ENCODE measurements at regions not wholly inside any gene's neighbourhood (a gene's known extent, or its start where the extent isn't known, plus 50 kb on each side); places are given as distances from the start of the nearest gene placed in this dataset.

- Histone ChIP-seq H3K27ac (ENCODE audit: low read depth, low read length) (no peak overlapping the region), H3K4me3 (ENCODE audit: low read length) (no peak overlapping the region), H3K4me1 (ENCODE audit: control insufficient read depth in 2 of 2, insufficient read depth in 2 of 2, low read length in 2 of 2) (no peaks in the 10 kb centered on the region), H3K27me3 (ENCODE audit: control insufficient read depth in 2 of 2, insufficient read depth in 2 of 2, low read length in 2 of 2) (no peaks in the 10 kb centered on the region), H3K36me3 (ENCODE audit: control insufficient read depth in 2 of 3, insufficient read depth in 3 of 3, low read length in 3 of 3) (no peaks in the 10 kb centered on the region), H3K9me3 (ENCODE audit: control insufficient read depth in 2 of 3, low read length in 3 of 3) (no peaks in the 10 kb centered on the region)
- ChIA-PET CTCF (no interaction called here), POLR2A (no interaction called here)
- H3K36me3 Mint-ChIP-seq: no peaks in the 10 kb centered on the region
- no peaks in the 10 kb centered on the region for H3K27me3 Mint-ChIP-seq
- ATAC-seq (no peak), DNase-seq (no peak)
- intact Hi-C loops (cut with micrococcal nuclease): no loop called here
- H3K27ac Mint-ChIP-seq: no peak overlapping the region
- H3K4me1 Mint-ChIP-seq: no peaks in the 10 kb centered on the region
- H3K9me3 Mint-ChIP-seq: peaks cover 0 to 7% (median 0%) of the 10 kb centered on the region in 11 donors
- H3K4me3 Mint-ChIP-seq: no peak overlapping the region
Observed at GRCh38 chr2:6219906-6220305, 527.7 kb downstream of the SOX11 start.

GRCh38 chr2:6222296-6222695 lies 530.1 kb downstream of the SOX11 start:
- Mint-ChIP-seq H3K4me3 (no peak overlapping the region), H3K27me3 (peaks cover 0 to under 1% (median 0%) of the 10 kb centered on the region in 5 donors), H3K4me1 (no peaks in the 10 kb centered on the region), H3K27ac (no peak overlapping the region), H3K36me3 (no peaks in the 10 kb centered on the region), H3K9me3 (peaks cover 0 to 9% (median 4%) of the 10 kb centered on the region in 11 donors)
- intact Hi-C loops (cut with micrococcal nuclease): no loop called here
- H3K27ac ChIP-seq (ENCODE audit: low read depth, low read length): no peak overlapping the region
- no peaks in the 10 kb centered on the region for H3K9me3 ChIP-seq (ENCODE audit: control insufficient read depth in 2 of 3, low read length in 3 of 3)
- no peaks in the 10 kb centered on the region for H3K27me3 ChIP-seq (ENCODE audit: control insufficient read depth in 2 of 2, insufficient read depth in 2 of 2, low read length in 2 of 2)
- POLR2A ChIA-PET: no interaction called here
- H3K4me3 ChIP-seq (ENCODE audit: low read length): no peak overlapping the region
- no peaks in the 10 kb centered on the region for H3K36me3 ChIP-seq (ENCODE audit: control insufficient read depth in 2 of 3, insufficient read depth in 3 of 3, low read length in 3 of 3)
- DNase-seq (no peak), ATAC-seq (no peak)
- H3K4me1 ChIP-seq (ENCODE audit: control insufficient read depth in 2 of 2, insufficient read depth in 2 of 2, low read length in 2 of 2): no peaks in the 10 kb centered on the region
- CTCF ChIA-PET: no interaction called here

- no peak for ATAC-seq
- intact Hi-C loops (cut with micrococcal nuclease): no loop called here
Observed at GRCh38 chr2:6224267-6224666, 532.1 kb downstream of the SOX11 start.

GRCh38 chr2:6228251-6228650 lies 536.1 kb downstream of the SOX11 start:
- no peaks in the 10 kb centered on the region for H3K4me1 Mint-ChIP-seq
- H3K27me3 ChIP-seq (ENCODE audit: control insufficient read depth in 2 of 2, insufficient read depth in 2 of 2, low read length in 2 of 2): no peaks in the 10 kb centered on the region
- no peak overlapping the region for H3K27ac ChIP-seq (ENCODE audit: low read depth, low read length)
- no peaks in the 10 kb centered on the region for H3K36me3 Mint-ChIP-seq
- H3K9me3 Mint-ChIP-seq: peaks cover 0 to 15% (median 6%) of the 10 kb centered on the region in 11 donors
- H3K27me3 Mint-ChIP-seq: peaks cover 0 to 5% (median 0%) of the 10 kb centered on the region in 5 donors
- no peaks in the 10 kb centered on the region for H3K9me3 ChIP-seq (ENCODE audit: control insufficient read depth in 2 of 3, low read length in 3 of 3)
- intact Hi-C loops (cut with micrococcal nuclease): no loop called here
- CTCF ChIA-PET: no interaction called here
- no peaks in the 10 kb centered on the region for H3K4me1 ChIP-seq (ENCODE audit: control insufficient read depth in 2 of 2, insufficient read depth in 2 of 2, low read length in 2 of 2)
- ATAC-seq: no peak
- H3K27ac Mint-ChIP-seq: no peak overlapping the region
- H3K4me3 ChIP-seq (ENCODE audit: low read length): no peak overlapping the region
- H3K4me3 Mint-ChIP-seq: no peak overlapping the region
- POLR2A ChIA-PET: no interaction called here
- no peak for DNase-seq
- no peaks in the 10 kb centered on the region for H3K36me3 ChIP-seq (ENCODE audit: control insufficient read depth in 2 of 3, insufficient read depth in 3 of 3, low read length in 3 of 3)

More at GRCh38 chr2:6224267-6224666, 532.1 kb downstream of the SOX11 start:
- Mint-ChIP-seq H3K27ac (no peak overlapping the region), H3K36me3 (no peaks in the 10 kb centered on the region), H3K27me3 (peaks cover 0 to 5% (median 0%) of the 10 kb centered on the region in 5 donors), H3K4me1 (no peaks in the 10 kb centered on the region), H3K4me3 (no peak overlapping the region), H3K9me3 (peaks cover 0 to 10% (median 5%) of the 10 kb centered on the region in 11 donors)
- no peaks in the 10 kb centered on the region for H3K9me3 ChIP-seq (ENCODE audit: control insufficient read depth in 2 of 3, low read length in 3 of 3)
- CTCF ChIA-PET: no interaction called here
- H3K36me3 ChIP-seq (ENCODE audit: control insufficient read depth in 2 of 3, insufficient read depth in 3 of 3, low read length in 3 of 3): no peaks in the 10 kb centered on the region
- H3K27me3 ChIP-seq (ENCODE audit: control insufficient read depth in 2 of 2, insufficient read depth in 2 of 2, low read length in 2 of 2): no peaks in the 10 kb centered on the region
- no peaks in the 10 kb centered on the region for H3K4me1 ChIP-seq (ENCODE audit: control insufficient read depth in 2 of 2, insufficient read depth in 2 of 2, low read length in 2 of 2)
- no peak overlapping the region for H3K27ac ChIP-seq (ENCODE audit: low read depth, low read length)
- POLR2A ChIA-PET: no interaction called here
- DNase-seq: no peak
- no peak overlapping the region for H3K4me3 ChIP-seq (ENCODE audit: low read length)

GRCh38 chr2:6231166-6231565 lies 539.0 kb downstream of the SOX11 start:
- H3K36me3 ChIP-seq (ENCODE audit: control insufficient read depth in 2 of 3, insufficient read depth in 3 of 3, low read length in 3 of 3): no peaks in the 10 kb centered on the region
- H3K9me3 ChIP-seq (ENCODE audit: control insufficient read depth in 2 of 3, low read length in 3 of 3): no peaks in the 10 kb centered on the region
- POLR2A ChIA-PET: no interaction called here
- Mint-ChIP-seq H3K27ac (no peak overlapping the region), H3K36me3 (no peaks in the 10 kb centered on the region), H3K27me3 (peaks cover 0 to 5% (median 0%) of the 10 kb centered on the region in 5 donors), H3K9me3 (peaks cover 0 to 11% (median 4%) of the 10 kb centered on the region in 11 donors), H3K4me1 (no peaks in the 10 kb centered on the region), H3K4me3 (no peak overlapping the region)
- no peaks in the 10 kb centered on the region for H3K27me3 ChIP-seq (ENCODE audit: control insufficient read depth in 2 of 2, insufficient read depth in 2 of 2, low read length in 2 of 2)
- no peak overlapping the region for H3K27ac ChIP-seq (ENCODE audit: low read depth, low read length)
- CTCF ChIA-PET: no interaction called here
- no peaks in the 10 kb centered on the region for H3K4me1 ChIP-seq (ENCODE audit: control insufficient read depth in 2 of 2, insufficient read depth in 2 of 2, low read length in 2 of 2)
- no peak for DNase-seq
- intact Hi-C loops (cut with micrococcal nuclease): no loop called here
- no peak for ATAC-seq
- H3K4me3 ChIP-seq (ENCODE audit: low read length): no peak overlapping the region

- POLR2A ChIA-PET: no interaction called here
- no peak for DNase-seq
Observed at GRCh38 chr2:6233993-6234392, 541.8 kb downstream of the SOX11 start.

GRCh38 chr2:6234702-6235101 lies 542.5 kb downstream of the SOX11 start:
- Histone ChIP-seq H3K27me3 (ENCODE audit: control insufficient read depth in 2 of 2, insufficient read depth in 2 of 2, low read length in 2 of 2) (no peaks in the 10 kb centered on the region), H3K36me3 (ENCODE audit: control insufficient read depth in 2 of 3, insufficient read depth in 3 of 3, low read length in 3 of 3) (no peaks in the 10 kb centered on the region), H3K9me3 (ENCODE audit: control insufficient read depth in 2 of 3, low read length in 3 of 3) (no peaks in the 10 kb centered on the region), H3K4me3 (ENCODE audit: low read length) (no peak overlapping the region), H3K4me1 (ENCODE audit: control insufficient read depth in 2 of 2, insufficient read depth in 2 of 2, low read length in 2 of 2) (no peaks in the 10 kb centered on the region), H3K27ac (ENCODE audit: low read depth, low read length) (no peak overlapping the region)
- no peaks in the 10 kb centered on the region for H3K36me3 Mint-ChIP-seq
- intact Hi-C loops (cut with micrococcal nuclease): no loop called here
- H3K9me3 Mint-ChIP-seq: peaks cover under 1 to 18% (median 6%) of the 10 kb centered on the region in 11 donors
- DNase-seq (no peak), ATAC-seq (no peak)
- H3K4me1 Mint-ChIP-seq: no peaks in the 10 kb centered on the region
- POLR2A ChIA-PET: interaction anchor here (0.7 kb wide), 1 partner anchor 231 kb away, joined by 3 read pairs; no protein-coding TSS in a partner anchor
- H3K4me3 Mint-ChIP-seq: no peak overlapping the region
- H3K27me3 Mint-ChIP-seq: no peaks in the 10 kb centered on the region
- H3K27ac Mint-ChIP-seq: no peak overlapping the region
- CTCF ChIA-PET: no interaction called here

More at GRCh38 chr2:6233993-6234392, 541.8 kb downstream of the SOX11 start:
- Histone ChIP-seq H3K9me3 (ENCODE audit: control insufficient read depth in 2 of 3, low read length in 3 of 3) (no peaks in the 10 kb centered on the region), H3K27me3 (ENCODE audit: control insufficient read depth in 2 of 2, insufficient read depth in 2 of 2, low read length in 2 of 2) (no peaks in the 10 kb centered on the region), H3K36me3 (ENCODE audit: control insufficient read depth in 2 of 3, insufficient read depth in 3 of 3, low read length in 3 of 3) (no peaks in the 10 kb centered on the region), H3K4me1 (ENCODE audit: control insufficient read depth in 2 of 2, insufficient read depth in 2 of 2, low read length in 2 of 2) (no peaks in the 10 kb centered on the region), H3K4me3 (ENCODE audit: low read length) (no peak overlapping the region), H3K27ac (ENCODE audit: low read depth, low read length) (no peak overlapping the region)
- ATAC-seq: no peak
- Mint-ChIP-seq H3K9me3 (peaks cover 0 to 23% (median 4%) of the 10 kb centered on the region in 11 donors), H3K36me3 (no peaks in the 10 kb centered on the region), H3K27me3 (no peaks in the 10 kb centered on the region), H3K4me1 (no peaks in the 10 kb centered on the region), H3K4me3 (no peak overlapping the region), H3K27ac (no peak overlapping the region)
- intact Hi-C loops (cut with micrococcal nuclease): no loop called here
- CTCF ChIA-PET: no interaction called here
